Natural killer cell (primary cell): ENCODE measurements at regions not wholly inside any gene's neighbourhood (a gene's known extent, or its start where the extent isn't known, plus 50 kb on each side); places are given as distances from the start of the nearest gene placed in this dataset.

Experiments used
- ATAC-seq, 3 donors: fragments of 150-1000 bp in 2 of 3; fragments of 200-7000 bp in 1 of 3; cut with Tn5 transposase; 1 replicate in 1 of 3; 2 replicates in 2 of 3; pipeline ENCODE4 v1.10.0; 2021; ENCODE audit warnings: mild to moderate bottlenecking in 2 of 3, moderate library complexity in 2 of 3
- DNase-seq, 2 donors: peaks; one replicate each; pipeline versions ENCODE4 v3.0.0 to v3.0.0-alpha.2; 2013 to 2021; ENCODE audit warnings: mixed read lengths in 1 of 2
- H3K27ac ChIP-seq: one replicate; pipeline ENCODE4 v1.5.1; 2013; ENCODE audit warnings: mild to moderate bottlenecking, low read length
- H3K27me3 ChIP-seq: one replicate; pipeline ENCODE4 v1.6.1; 2013; ENCODE audit warnings: low read length; ENCODE audit not compliant: control insufficient read depth, insufficient read depth
- H3K36me3 ChIP-seq: one replicate; pipeline ENCODE4 v1.6.1; 2013; ENCODE audit warnings: low read length; ENCODE audit not compliant: control insufficient read depth, insufficient read depth
- H3K4me1 ChIP-seq: one replicate; pipeline ENCODE4 v1.6.1; 2013; ENCODE audit warnings: low read length; ENCODE audit not compliant: control insufficient read depth, insufficient read depth
- H3K4me3 ChIP-seq: one replicate; pipeline ENCODE4 v1.5.1; 2013; ENCODE audit warnings: low read length
- H3K9me3 ChIP-seq: one replicate; pipeline ENCODE4 v1.6.1; 2013; ENCODE audit warnings: low read length; ENCODE audit not compliant: control insufficient read depth, insufficient read depth
- H3K27ac Mint-ChIP-seq, 2 donors: one replicate each; pipeline ENCODE4 v1.8.0; 2022; ENCODE audit warnings: mild to moderate bottlenecking in 2 of 2, mixed read lengths in 2 of 2, moderate library complexity in 1 of 2
- H3K27me3 Mint-ChIP-seq, 2 donors: one replicate each; pipeline ENCODE4 v1.8.0; 2022; ENCODE audit warnings: low read depth in 2 of 2, mixed read lengths in 2 of 2
- H3K36me3 Mint-ChIP-seq: one replicate; pipeline ENCODE4 v1.8.0; 2022; ENCODE audit warnings: mixed read lengths
- H3K4me1 Mint-ChIP-seq, 2 donors: one replicate each; pipeline ENCODE4 v1.8.0; 2022; ENCODE audit warnings: mixed read lengths in 2 of 2
- H3K4me3 Mint-ChIP-seq: one replicate; pipeline ENCODE4 v1.8.0; 2022; ENCODE audit warnings: mild to moderate bottlenecking, moderate library complexity, mixed read lengths
- H3K9me3 Mint-ChIP-seq, 2 donors: one replicate each; pipeline ENCODE4 v1.8.0; 2022; ENCODE audit warnings: mixed read lengths in 2 of 2
- WGBS: methylation state at CpG from one replicate; pipeline ENCODE4 v1.1.7; 2013; ENCODE audit warnings: missing lambda C conversion rate; ENCODE audit not compliant: insufficient coverage; 5-methylcytosine and 5-hydroxymethylcytosine counted together
- intact Hi-C: fragments of 100-400 bp; cut with micrococcal nuclease; formaldehyde crosslinking; loops from one replicate; pipeline ENCODE4 v1.14.2; 2022
- TF ChIP-seq, protein P1 (sequence below): fragments of 200-600 bp; IDR thresholded peaks from one replicate; pipeline ENCODE4 v1.8.0; 2022; ENCODE audit warnings: antibody characterized with exemption

DNA sequence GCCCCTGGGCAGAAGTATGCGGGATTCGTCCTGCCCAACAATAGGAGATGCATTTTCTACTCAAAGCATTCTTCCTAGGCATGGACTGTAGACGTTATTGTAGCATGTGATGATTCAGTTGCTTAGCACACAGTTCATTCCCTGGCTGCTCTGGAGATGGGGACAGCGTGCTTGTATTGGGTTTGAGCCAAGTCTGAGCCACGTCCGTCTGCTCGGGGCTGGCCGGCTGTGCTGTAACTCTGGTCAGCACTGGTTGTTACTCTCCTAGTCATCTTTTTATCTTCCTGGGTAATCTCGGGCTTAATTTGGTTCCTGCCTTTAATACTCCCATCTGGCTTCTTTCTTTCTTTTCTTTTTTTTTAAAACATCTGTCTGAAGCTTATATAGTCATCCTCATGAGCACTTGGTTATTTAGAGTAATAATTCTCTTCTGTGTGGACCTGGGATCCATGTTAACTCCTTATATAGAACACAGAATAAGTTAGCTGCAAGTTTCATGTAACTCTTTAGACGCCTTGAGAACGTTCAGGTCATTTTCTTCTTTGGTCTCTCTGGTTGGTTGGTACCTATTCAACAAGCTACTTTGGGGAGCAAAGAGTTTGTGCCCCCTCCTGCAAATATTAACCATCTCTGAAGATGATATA lies 118.8 kb upstream of the RPS23 start:
- H3K4me1 Mint-ChIP-seq, result peaks cover 0 to 6% of the 10 kb centered on the region in 2 donors
- 82% methylated on average over 11 of the region's 11 CpGs for WGBS
- H3K9me3 Mint-ChIP-seq, result no peaks in the 10 kb centered on the region
- no peaks in the 10 kb centered on the region for H3K36me3 Mint-ChIP-seq
- intact Hi-C loops, result no loop called here
- Histone ChIP-seq H3K4me3 (no peak overlapping the region), H3K4me1 (no peaks in the 10 kb centered on the region), H3K27me3 (no peaks in the 10 kb centered on the region), H3K27ac (no peak overlapping the region), H3K9me3 (no peaks in the 10 kb centered on the region), H3K36me3 (no peaks in the 10 kb centered on the region)
- no peak for DNase-seq
- H3K27me3 Mint-ChIP-seq, result peaks cover 0 to 3% of the 10 kb centered on the region in 2 donors
- no peak overlapping the region for H3K27ac Mint-ChIP-seq
- no peak for ATAC-seq
- no peak overlapping the region for H3K4me3 Mint-ChIP-seq
- TF ChIP-seq, protein P1, sequence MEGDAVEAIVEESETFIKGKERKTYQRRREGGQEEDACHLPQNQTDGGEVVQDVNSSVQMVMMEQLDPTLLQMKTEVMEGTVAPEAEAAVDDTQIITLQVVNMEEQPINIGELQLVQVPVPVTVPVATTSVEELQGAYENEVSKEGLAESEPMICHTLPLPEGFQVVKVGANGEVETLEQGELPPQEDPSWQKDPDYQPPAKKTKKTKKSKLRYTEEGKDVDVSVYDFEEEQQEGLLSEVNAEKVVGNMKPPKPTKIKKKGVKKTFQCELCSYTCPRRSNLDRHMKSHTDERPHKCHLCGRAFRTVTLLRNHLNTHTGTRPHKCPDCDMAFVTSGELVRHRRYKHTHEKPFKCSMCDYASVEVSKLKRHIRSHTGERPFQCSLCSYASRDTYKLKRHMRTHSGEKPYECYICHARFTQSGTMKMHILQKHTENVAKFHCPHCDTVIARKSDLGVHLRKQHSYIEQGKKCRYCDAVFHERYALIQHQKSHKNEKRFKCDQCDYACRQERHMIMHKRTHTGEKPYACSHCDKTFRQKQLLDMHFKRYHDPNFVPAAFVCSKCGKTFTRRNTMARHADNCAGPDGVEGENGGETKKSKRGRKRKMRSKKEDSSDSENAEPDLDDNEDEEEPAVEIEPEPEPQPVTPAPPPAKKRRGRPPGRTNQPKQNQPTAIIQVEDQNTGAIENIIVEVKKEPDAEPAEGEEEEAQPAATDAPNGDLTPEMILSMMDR, result no peak

DNA sequence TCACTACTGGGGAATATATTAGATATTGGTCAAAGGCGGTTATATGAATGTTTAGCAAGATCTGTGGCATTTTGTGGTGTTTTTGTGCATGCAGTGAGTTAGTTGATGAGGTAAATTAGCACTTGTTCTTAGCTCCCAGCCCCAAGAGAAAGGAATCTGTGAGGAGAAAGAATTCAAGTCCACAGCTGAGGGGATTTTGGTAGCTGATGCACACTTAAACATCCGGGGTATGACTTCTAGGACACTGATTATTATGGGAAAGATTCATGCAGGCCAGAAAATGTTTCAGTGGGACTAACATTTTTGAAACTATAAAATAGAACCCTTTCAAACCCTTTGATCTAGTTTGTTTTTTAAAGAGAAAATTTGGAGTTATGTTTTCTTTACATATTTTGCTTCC lies 118.2 kb upstream of the RPS23 start:
- Mint-ChIP-seq H3K4me1 (peaks cover 0 to 6% of the 10 kb centered on the region in 2 donors), H3K27me3 (peaks cover 0 to 7% of the 10 kb centered on the region in 2 donors), H3K36me3 (no peaks in the 10 kb centered on the region), H3K27ac (no peak overlapping the region), H3K9me3 (peaks cover 0 to 2% of the 10 kb centered on the region in 2 donors), H3K4me3 (no peak overlapping the region)
- H3K36me3 ChIP-seq, result no peaks in the 10 kb centered on the region
- H3K27me3 ChIP-seq, result no peaks in the 10 kb centered on the region
- 85% methylated on average over 2 of the region's 2 CpGs for WGBS
- ATAC-seq (no peak), DNase-seq (no peak)
- TF ChIP-seq, protein P1, result no peak
- H3K4me3 ChIP-seq, result no peak overlapping the region
- H3K9me3 ChIP-seq, result no peaks in the 10 kb centered on the region
- H3K27ac ChIP-seq, result no peak overlapping the region
- intact Hi-C loops, result no loop called here
- H3K4me1 ChIP-seq, result no peaks in the 10 kb centered on the region

DNA sequence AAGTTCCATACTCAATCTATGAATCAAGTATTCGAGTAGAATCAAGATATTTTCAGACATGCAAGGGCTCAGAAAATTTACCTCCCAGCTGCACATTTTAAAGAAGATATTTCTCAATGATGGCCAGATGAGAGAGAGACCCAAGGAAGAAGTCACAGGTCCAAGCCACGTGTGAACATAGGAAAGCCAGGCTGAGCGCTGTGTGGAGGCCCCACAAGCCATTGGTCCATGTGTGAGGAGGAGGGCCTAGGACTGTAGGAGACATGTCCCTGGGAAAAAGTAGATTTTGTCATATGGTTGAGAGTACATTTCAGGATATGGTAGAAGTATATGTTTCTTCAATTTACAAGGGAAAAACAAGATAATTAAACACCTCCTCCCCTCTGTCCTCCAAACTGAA lies 115.8 kb upstream of the RPS23 start:
- no peak overlapping the region for H3K4me3 Mint-ChIP-seq
- no peak overlapping the region for H3K27ac Mint-ChIP-seq
- peaks cover 0 to 7% of the 10 kb centered on the region in 2 donors for H3K27me3 Mint-ChIP-seq
- no peak for DNase-seq
- intact Hi-C loops, result no loop called here
- ATAC-seq, result peak in 1 of 3 donors; percentile 37
- no peaks in the 10 kb centered on the region for H3K36me3 Mint-ChIP-seq
- peaks cover 0 to 2% of the 10 kb centered on the region in 2 donors for H3K9me3 Mint-ChIP-seq
- WGBS, result 65% methylated on average over 3 of the region's 3 CpGs
- H3K4me1 Mint-ChIP-seq, result peaks cover under 1 to 7% of the 10 kb centered on the region in 2 donors
- TF ChIP-seq, protein P1, result no peak
- Histone ChIP-seq H3K9me3 (no peaks in the 10 kb centered on the region), H3K27me3 (no peaks in the 10 kb centered on the region), H3K36me3 (no peaks in the 10 kb centered on the region), H3K4me3 (no peak overlapping the region), H3K4me1 (no peaks in the 10 kb centered on the region), H3K27ac (no peak overlapping the region)

DNA sequence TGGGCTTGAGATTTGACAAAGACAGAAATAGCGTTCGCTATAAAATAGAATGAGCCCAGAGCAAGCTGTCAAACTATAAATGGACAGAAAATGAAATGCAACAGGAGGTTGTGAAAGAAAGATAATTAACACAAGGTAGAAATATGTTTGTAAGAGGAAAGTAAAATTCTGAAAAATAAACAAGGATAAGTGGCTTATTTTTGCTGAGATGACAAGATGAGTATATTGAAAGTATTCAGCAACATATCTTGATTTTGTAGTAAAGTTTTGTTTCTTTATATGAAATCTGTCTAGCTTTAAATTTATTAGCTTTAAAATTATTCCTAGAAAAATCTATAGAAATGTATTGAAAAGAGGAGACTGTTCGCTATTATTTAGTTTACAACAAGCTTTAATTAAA lies 111.9 kb upstream of the RPS23 start:
- no peak for DNase-seq
- Histone ChIP-seq H3K27me3 (no peaks in the 10 kb centered on the region), H3K4me3 (no peak overlapping the region), H3K4me1 (no peaks in the 10 kb centered on the region), H3K36me3 (no peaks in the 10 kb centered on the region), H3K27ac (no peak overlapping the region), H3K9me3 (no peaks in the 10 kb centered on the region)
- Mint-ChIP-seq H3K27me3 (peaks cover 0 to 4% of the 10 kb centered on the region in 2 donors), H3K36me3 (no peaks in the 10 kb centered on the region), H3K4me1 (peaks cover 3 to 12% of the 10 kb centered on the region in 2 donors), H3K4me3 (no peak overlapping the region), H3K27ac (no peak overlapping the region), H3K9me3 (peaks cover 0 to 2% of the 10 kb centered on the region in 2 donors)
- intact Hi-C loops, result no loop called here
- WGBS, result 94% methylated on average over 2 of the region's 3 CpGs
- ATAC-seq, result no peak
- TF ChIP-seq, protein P1, result no peak
